Ovary (tissue), 3 donors: ENCODE measurements at regions not wholly inside any gene's neighbourhood (a gene's known extent, or its start where the extent isn't known, plus 50 kb on each side); places are given as distances from the start of the nearest gene placed in this dataset.

Source experiments
- EP300 ChIP-seq: sonication (generic); formaldehyde crosslinking; IDR thresholded peaks from one replicate; pipeline ENCODE4 v1.6.1; 2017; ENCODE audit warnings: antibody characterized with exemption
- POLR2A ChIP-seq: fragments of 450-650 bp; IDR thresholded peaks from one replicate; pipeline ENCODE4 v1.6.1; 2017; ENCODE audit warnings: antibody characterized with exemption, mild to moderate bottlenecking, moderate library complexity
- TF ChIP-seq, protein P1 (sequence below), 3 donors: fragments of 450-650 bp in 2 of 3; fragments of 200-600 bp in 1 of 3; IDR thresholded peaks; one replicate each; pipeline versions ENCODE4 v1.5.1 to v1.8.0; 2016 to 2022; ENCODE audit warnings: antibody characterized with exemption in 3 of 3, mild to moderate bottlenecking in 1 of 3
- donor health status: DM: no; HTN: no; CAD: no.

- no peak for TF ChIP-seq EP300
- TF ChIP-seq, protein P1, sequence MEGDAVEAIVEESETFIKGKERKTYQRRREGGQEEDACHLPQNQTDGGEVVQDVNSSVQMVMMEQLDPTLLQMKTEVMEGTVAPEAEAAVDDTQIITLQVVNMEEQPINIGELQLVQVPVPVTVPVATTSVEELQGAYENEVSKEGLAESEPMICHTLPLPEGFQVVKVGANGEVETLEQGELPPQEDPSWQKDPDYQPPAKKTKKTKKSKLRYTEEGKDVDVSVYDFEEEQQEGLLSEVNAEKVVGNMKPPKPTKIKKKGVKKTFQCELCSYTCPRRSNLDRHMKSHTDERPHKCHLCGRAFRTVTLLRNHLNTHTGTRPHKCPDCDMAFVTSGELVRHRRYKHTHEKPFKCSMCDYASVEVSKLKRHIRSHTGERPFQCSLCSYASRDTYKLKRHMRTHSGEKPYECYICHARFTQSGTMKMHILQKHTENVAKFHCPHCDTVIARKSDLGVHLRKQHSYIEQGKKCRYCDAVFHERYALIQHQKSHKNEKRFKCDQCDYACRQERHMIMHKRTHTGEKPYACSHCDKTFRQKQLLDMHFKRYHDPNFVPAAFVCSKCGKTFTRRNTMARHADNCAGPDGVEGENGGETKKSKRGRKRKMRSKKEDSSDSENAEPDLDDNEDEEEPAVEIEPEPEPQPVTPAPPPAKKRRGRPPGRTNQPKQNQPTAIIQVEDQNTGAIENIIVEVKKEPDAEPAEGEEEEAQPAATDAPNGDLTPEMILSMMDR (IDR thresholded peaks at IDR 0.05), result no peak
- TF ChIP-seq POLR2A, result no peak
Measured at GRCh38 chr13:77994166-77994565, 75.5 kb upstream of the EDNRB start.
